HCEC 1CT (cell line): ENCODE measurements at regions not wholly inside any gene's neighbourhood (a gene's known extent, or its start where the extent isn't known, plus 50 kb on each side); places are given as distances from the start of the nearest gene placed in this dataset.
"Not testable (repeated sequence)": the region's sequence is repeated elsewhere in the genome, so short reads cannot be mapped to it uniquely, and the experiment has no call there.

Source experiments
- DNase-seq: peaks from one replicate; pipeline ENCODE4 v3.0.0-alpha.2; 2017

- not testable (repeated sequence) for DNase-seq
Observed at GRCh38 chr5:32931438-32931837, 220.3 kb downstream of the NPR3 start.

- DNase-seq = no peak
Observed at GRCh38 chr5:32932241-32932935, 221.3 kb downstream of the NPR3 start.

- DNase-seq = no peak
Observed at GRCh38 chr5:32933692-32934091, 222.6 kb downstream of the NPR3 start.

GRCh38 chr5:32934529-32934928, 223.4 kb downstream of the NPR3 start:
- DNase-seq = no peak

- DNase-seq = no peak
Observed at GRCh38 chr5:32935283-32935682, 224.2 kb downstream of the NPR3 start.

- DNase-seq = no peak
Observed at GRCh38 chr5:32936329-32936728, 225.2 kb downstream of the NPR3 start.

- DNase-seq = no peak
Observed at GRCh38 chr5:32942225-32942989, 231.3 kb downstream of the NPR3 start.

- DNase-seq = no peak
Observed at GRCh38 chr5:32949286-32949970, 238.3 kb downstream of the NPR3 start.

GRCh38 chr5:32951003-32951402, 239.9 kb downstream of the NPR3 start:
- no peak for DNase-seq

GRCh38 chr5:32951878-32952277, 240.8 kb downstream of the NPR3 start:
- DNase-seq = no peak

GRCh38 chr5:32952421-32952820, 241.3 kb downstream of the NPR3 start:
- DNase-seq = not testable (repeated sequence)

GRCh38 chr5:32953694-32954093, 242.6 kb downstream of the NPR3 start:
- DNase-seq = no peak

- DNase-seq = no peak
Observed at GRCh38 chr5:32955814-32956213, 244.7 kb downstream of the NPR3 start.

GRCh38 chr5:32960340-32961058, 249.4 kb downstream of the NPR3 start:
- DNase-seq = peak; percentile 8

GRCh38 chr5:32961059-32961415, 249.9 kb downstream of the NPR3 start:
- no peak for DNase-seq

- DNase-seq = peak; percentile 16
Observed at GRCh38 chr5:32964261-32964660, 253.1 kb downstream of the NPR3 start.

GRCh38 chr5:32973646-32974045, 262.5 kb downstream of the NPR3 start:
- no peak for DNase-seq

- DNase-seq = no peak
Observed at GRCh38 chr5:32975656-32976375, 264.7 kb downstream of the NPR3 start.

- no peak for DNase-seq
Observed at GRCh38 chr5:32981061-32981460, 269.9 kb downstream of the NPR3 start.

- peak; percentile 71 for DNase-seq
Observed at GRCh38 chr5:32984851-32985610, 273.9 kb downstream of the NPR3 start.

- no peak for DNase-seq
Observed at GRCh38 chr5:32989815-32990214, 278.7 kb downstream of the NPR3 start.
